GM19023 (cell line): ENCODE measurements at regions not wholly inside any gene's neighbourhood (a gene's known extent, or its start where the extent isn't known, plus 50 kb on each side); places are given as distances from the start of the nearest gene placed in this dataset.

Source experiments
- ATAC-seq: cut with Tn5 transposase; IDR thresholded peaks from one replicate; pipeline ENCODE4 v1.9.1; 2021; ENCODE audit warnings: mild to moderate bottlenecking, moderate library complexity; ENCODE audit not compliant: unreplicated experiment

DNA sequence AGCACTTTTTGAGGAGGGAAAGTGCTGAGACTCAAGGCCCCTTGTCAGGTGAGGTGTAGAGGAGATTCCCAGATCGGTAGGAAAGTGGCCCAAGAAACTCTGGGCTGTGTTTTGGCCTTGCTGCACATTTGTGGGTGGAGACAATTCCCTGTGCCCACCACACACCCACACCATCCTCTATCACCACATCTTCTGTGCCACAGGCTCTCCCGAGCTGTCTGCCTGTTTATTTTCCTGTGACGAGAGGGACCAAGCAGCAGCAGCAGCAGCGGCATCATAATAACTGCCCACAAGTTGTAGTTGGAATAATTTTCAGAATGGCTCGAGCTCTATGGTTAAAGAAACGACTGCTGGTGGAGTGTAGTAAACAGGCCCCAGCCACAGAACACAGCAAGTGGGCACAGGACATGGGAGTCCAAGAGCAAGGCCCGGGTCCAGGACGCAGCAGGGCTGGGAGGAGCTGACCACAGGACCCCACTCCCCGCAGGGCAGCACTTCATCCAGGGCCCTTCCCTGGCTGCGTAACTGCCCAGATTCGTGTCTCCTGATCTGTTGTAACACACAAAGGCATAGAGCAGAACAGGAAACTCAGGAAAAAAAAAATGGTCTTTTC is 55.6 kb upstream of the BCL2L14 start:
- no peak for ATAC-seq

DNA sequence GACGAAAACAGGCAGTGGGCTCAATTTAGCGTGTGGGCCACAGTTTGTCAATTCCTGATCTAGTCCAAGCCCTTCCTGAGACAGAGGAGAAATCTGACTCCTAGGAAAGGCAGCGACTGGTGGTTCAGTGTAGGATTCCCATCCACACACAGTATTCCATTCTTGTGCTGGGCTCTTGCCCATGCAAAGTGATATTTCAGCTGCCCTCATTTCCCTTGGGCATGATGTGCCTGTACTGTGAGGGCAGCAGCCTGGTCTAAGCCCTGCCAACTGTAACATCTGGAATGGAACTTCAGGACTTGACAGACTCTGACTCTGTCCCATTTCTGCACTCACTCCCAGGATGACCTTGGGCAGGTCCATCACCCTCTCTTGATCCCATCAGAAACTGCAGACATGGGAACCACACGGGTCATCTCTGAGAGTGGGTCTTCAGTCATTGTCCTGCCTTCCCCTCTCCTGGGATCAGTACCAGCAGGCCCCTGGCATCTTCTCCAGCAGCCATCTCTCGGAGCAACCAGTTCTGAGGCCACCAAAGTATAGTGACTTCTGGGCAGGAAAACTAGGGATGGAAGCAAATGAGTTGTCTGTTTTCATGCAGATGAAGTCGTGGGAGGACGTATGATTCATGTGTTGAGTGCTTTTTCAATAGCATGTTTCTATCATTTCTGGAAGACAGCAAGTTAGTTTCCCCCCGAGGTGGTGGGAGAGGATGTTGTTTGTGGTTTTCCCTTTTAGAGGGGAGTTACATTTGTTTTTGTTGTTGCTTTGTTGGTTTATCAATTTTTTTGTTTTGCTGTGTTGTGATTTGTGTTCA is 54.2 kb upstream of the BCL2L14 start:
- no peak for ATAC-seq

DNA sequence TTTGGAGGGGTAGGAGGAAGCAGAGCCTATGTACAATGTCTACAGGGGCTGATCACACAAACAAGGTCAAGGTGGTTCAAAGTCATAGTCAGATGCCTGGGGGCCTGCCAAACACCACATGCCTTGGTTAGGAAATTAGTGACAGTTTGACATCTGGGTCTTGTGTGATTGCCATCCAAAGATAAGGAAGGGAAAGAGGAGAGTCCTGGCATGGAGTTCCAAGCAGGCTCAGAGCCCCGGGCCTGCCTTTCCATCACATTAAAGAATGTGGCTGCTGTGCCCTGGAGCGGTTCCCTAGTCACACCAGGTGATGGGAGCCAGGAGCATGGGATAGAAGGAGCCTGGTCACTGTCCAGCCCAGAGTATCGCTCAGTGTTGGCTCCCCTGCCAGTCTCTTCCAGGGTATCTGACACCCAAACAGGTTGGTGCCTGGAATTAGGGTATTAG is 53.6 kb upstream of the BCL2L14 start:
- ATAC-seq = no peak

DNA sequence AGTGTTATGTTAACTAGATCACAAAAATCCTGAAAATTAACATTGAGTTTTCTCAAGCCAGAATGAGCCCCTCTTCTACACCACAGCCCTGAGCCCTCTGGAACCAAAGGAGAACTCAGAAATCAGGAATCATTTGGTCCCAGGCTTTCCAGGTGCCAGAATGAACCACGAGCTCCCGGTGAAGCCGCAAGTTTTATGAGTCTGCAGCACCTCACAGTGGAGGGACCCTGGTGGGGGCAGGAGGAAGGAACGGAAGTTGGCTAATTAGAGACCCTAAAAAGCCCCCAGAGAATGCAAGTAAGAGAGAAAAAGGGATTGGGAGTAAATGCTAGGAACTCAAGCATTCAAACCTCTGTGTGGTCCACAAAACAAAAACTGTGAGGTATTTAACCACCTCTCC is 52.9 kb upstream of the BCL2L14 start:
- ATAC-seq = no peak

DNA sequence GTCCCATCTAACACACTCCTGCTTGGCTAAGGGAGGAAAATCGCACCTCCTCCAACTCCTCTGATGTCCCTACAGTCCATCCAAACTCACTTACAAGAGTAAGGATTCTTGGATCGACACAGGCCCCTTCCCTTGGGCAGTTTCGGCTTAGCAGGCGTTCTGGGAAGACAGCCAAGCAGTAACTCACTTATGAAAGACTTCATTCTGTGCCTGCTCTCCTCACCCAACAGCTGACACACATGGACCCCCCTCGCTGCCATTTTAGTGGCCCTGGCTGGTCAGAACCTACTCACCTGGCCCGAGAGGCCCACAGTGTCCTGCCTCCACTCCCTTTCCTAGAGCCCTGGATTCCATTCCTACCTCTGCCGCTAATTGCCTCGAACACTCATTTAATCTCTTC is 52.3 kb upstream of the BCL2L14 start:
- ATAC-seq = no peak

DNA sequence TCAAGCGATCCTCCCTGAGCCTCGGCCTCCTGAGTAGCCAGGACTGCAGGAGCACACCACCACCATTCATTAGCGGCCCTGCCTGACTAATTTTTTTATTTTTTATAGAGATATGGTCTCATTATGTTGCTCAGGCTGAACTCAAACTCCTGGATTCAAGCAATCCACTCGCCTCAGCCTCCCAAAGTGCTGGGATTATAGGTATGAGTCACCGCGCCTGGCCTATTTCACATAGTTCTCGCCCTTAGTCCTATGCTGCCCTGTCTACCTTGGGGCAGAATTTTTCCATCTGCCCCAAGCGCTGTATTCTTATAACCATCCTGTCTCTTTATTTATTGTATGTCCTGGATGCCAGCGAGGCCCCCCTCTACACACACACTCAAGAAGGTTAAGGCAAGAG is 50.9 kb upstream of the BCL2L14 start:
- no peak for ATAC-seq

DNA sequence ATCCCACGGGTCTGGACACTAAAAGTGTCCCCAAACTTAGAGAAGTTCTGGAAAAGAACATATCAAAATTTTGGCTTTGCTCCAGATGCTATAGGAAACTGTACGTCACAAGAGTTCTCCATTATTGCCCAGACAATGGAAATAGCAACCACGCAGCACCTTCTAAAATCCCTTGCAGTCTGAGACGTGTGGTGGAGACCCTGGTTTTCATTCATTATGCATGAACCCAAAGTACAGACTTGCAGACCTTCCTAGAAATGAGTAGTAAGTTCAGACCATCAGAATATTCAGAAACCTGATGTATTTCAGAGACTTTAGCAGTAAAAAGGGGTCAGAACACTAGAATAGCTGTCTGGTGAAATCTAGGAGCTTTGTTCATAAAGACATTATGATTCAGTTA is 50.0 kb upstream of the BCL2L14 start:
- ATAC-seq = no peak
